ENCODE measurements at regions not wholly inside any gene's neighbourhood (a gene's known extent, or its start where the extent isn't known, plus 50 kb on each side); places are given as distances from the start of the nearest gene placed in this dataset.

GRCh38 chr6:144855812-144856531 lies 570.8 kb downstream of the UTRN start:
- no peak for DNase-seq (ENCODE audit: low read depth in 4 of 4, low spot score in 1 of 4)

- DNase-seq (ENCODE audit: low read depth in 4 of 4, low spot score in 1 of 4) = no peak
Measured at GRCh38 chr6:144856622-144857021, 571.5 kb downstream of the UTRN start.

DNA sequence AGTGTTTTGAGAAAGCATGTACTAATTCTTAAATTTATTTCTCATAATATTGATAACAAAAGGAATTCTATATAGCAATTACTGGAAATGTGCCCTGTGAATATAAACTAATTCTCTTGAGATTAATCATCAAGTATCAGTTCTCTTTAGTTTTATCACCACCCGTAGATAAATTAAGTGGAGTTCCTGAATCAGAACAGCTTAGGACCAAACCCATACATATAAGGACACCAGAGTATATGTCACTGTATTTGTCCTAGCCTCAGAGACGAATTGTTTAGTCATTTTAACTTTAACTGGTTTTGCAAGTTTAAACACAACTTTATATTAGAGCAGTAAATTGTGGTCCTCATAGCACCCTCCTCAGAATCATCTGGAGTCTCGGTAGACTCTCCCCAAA lies 572.0 kb downstream of the UTRN start:
- no peak for DNase-seq (ENCODE audit: low read depth in 4 of 4, low spot score in 1 of 4)

GRCh38 chr6:144862769-144863168 lies 577.6 kb downstream of the UTRN start:
- DNase-seq (ENCODE audit: low read depth in 4 of 4, low spot score in 1 of 4) = no peak

DNA sequence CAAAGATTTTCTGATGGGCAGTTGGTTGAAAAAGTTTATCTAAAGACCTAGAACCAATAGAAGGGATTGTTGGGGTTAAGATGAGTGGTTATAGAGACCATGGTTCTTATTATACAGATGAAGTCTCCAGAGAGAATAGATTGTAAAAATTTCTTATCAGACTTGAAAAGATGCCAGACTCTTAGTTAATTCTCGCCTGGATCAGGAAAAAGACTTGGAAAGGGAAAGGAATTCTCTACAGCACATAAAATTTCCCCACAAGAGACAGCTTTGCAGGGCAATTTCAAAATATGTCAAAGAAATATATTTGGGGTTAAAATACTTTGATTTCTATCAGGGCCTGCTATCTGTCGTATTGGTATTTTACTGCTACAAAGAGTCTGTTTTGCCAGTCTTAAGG lies 582.6 kb downstream of the UTRN start:
- DNase-seq (ENCODE audit: low read depth in 4 of 4, low spot score in 1 of 4) = no peak

DNA sequence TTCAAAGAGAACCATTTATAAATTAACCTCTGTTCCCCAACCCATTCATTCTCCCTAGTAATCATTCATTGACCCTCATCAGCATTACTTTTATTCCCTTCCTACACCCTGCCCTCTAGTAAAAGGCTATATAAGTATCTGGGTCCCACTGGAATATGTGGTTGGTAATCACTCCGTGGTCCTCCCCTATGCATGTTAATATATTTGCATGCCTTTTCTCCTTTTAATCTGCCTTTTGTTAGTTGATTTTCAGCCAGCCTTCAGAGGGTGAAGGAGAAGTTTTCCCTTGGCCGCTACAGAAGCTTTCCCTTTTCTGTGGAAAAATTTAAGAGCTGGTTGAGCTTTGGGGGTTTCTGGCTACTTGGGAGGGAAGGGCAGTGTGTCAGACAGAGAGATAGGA lies 585.6 kb downstream of the UTRN start:
- no peak for DNase-seq (ENCODE audit: low read depth in 4 of 4, low spot score in 1 of 4)

DNA sequence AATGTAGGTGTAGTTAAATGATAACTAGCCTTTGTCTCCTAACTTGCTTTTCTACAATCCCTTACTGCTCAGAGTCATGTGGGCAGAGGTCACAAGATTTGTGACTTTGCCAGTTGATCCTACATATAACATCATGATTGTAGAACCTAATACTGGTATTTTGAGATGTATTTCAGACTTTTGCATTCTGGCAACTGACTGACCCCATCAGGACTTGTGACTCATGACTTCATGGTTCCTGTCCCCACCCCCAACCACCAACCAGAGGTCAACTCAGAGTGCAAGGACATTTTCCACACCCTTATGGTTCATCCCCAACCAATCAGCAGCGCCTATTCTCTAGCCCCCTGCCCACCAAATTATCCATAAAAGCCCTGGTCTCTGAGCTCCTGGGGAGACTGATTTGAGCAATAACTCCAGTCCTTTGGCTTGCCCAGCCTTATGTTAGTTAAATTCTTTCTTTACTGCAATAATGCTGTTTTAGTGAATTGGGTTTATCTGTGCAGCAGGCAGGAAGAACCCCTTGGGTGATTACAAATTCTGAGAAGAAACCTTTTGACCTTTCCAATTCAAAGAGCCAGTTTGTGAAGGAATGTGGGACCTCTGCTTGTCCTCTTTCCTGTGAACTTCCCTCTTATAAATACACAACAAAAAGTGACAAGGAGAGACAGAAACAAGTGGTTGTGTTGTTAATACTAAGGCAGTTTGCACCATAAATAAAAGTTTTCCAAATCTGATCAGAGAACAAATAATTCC lies 588.7 kb downstream of the UTRN start:
- DNase-seq (ENCODE audit: low read depth in 4 of 4, low spot score in 1 of 4) = no peak

GRCh38 chr6:144876689-144877088 lies 591.6 kb downstream of the UTRN start:
- DNase-seq (ENCODE audit: low read depth in 4 of 4, low spot score in 1 of 4) = no peak

- DNase-seq (ENCODE audit: low read depth in 4 of 4, low spot score in 1 of 4) = no peak
Measured at GRCh38 chr6:144877118-144877517, 592.0 kb downstream of the UTRN start.

DNA sequence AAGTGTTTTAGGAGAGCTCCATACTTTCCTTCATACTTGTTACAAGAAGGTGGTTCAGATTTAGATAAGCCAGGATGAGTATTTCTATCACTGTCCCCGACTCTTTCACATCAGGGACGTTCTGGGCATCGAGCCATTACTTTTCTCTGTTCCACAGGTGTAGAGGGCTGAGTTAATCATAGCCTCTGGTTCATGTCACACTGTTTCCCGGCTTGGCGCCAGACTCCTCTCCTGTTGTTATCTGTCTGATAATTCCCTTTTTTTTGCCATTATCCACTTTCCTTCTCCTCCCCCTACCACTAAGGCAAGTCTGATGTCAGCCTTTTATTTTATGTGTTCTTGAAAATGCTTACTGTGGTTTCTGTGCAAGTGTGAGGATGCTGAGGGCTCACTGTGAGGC lies 593.4 kb downstream of the UTRN start:
- no peak for DNase-seq (ENCODE audit: low read depth in 4 of 4, low spot score in 1 of 4)

GRCh38 chr6:144879436-144879835 lies 594.3 kb downstream of the UTRN start:
- no peak for DNase-seq (ENCODE audit: low read depth in 4 of 4, low spot score in 1 of 4)

GRCh38 chr6:144882425-144882824 lies 597.3 kb downstream of the UTRN start:
- DNase-seq (ENCODE audit: low read depth in 4 of 4, low spot score in 1 of 4) = no peak

DNA sequence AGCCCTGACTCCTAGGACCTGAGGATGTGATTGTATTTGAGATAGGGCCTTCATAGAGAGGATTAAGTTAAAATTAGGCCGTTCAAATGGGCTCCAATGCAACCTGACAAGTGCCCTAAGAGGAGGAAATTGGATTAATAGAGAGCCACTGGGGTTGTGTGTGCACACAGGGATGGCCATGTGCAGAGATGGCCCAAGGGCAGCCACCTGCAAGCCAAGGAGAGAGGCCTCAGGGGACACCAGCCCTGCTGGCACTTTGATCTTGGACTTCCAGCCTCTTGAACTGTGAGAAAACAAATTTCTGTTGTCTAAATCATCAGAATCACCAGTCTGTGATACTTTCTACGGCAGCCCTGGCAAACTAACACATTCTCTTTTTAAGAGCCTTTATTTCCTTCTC lies 598.8 kb downstream of the UTRN start:
- no peak for DNase-seq (ENCODE audit: low read depth in 4 of 4, low spot score in 1 of 4)

- DNase-seq (ENCODE audit: low read depth in 4 of 4, low spot score in 1 of 4) = no peak
Measured at GRCh38 chr6:144885817-144886216, 600.7 kb downstream of the UTRN start.

GRCh38 chr6:144886682-144887081 lies 601.5 kb downstream of the UTRN start:
- DNase-seq (ENCODE audit: low read depth in 4 of 4, low spot score in 1 of 4) = no peak

DNA sequence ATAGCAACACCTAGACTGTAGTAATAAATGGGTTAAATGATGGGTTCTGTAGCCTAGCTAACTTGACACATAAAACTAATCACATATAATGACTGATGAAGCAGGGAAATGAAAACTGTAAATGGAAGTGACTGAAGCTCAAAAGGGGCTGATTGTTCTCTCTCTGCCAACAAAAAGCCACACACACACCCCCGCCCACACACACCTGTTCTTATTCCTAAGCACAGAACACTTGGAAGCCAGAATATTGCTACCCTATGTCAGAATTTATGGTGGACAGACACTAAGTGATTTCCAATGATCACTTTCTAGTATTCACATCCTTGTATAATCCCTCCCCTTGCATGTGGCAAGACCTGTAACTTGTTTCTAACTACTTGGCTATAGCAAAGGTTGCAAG lies 603.5 kb downstream of the UTRN start:
- DNase-seq (ENCODE audit: low read depth in 4 of 4, low spot score in 1 of 4) = no peak

DNA sequence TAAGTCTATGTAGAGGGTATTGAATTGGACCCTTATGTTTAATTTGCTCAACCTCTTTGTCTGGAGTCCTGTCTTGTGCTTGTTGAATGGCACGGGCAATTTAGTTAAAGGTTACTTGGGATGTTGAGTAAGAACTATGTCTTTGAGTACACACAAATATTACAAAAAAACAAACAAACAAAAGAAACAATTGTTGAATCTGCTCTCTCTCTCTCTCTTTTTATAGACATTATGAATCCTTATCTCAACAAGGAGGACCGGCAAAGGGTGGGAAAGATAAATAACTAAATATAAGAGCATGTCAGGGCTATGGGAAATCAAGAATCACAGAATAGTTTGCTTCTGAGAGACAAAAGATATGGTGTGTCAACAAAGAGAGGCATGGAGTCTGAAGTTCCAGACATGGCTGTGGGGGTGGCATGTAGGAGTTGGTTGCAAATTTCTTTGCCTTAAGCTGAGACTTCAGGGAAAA lies 608.6 kb downstream of the UTRN start:
- no peak for DNase-seq (ENCODE audit: low read depth in 4 of 4, low spot score in 1 of 4)

DNA sequence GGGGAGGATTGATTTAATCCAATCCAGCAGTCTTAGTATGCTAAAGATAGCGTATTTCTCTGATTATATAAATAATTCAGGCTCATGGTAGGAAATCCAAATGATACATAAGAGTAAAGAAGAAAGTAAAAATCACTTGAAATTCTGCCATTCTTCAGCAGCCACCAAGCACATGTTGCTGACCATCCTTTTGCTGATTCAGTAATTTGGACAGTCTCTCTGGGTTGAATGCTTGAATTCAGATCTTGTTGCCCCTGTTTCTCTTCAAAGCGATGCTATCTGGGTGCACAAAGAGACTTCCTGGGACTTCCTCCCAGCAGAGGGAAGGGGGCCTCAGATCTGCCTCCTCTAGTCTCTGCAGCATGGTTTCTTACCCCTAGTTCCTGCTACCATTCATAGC lies 609.1 kb downstream of the UTRN start:
- no peak for DNase-seq (ENCODE audit: low read depth in 4 of 4, low spot score in 1 of 4)

GRCh38 chr6:144895313-144896278 lies 610.5 kb downstream of the UTRN start:
- DNase-seq (ENCODE audit: low read depth in 4 of 4, low spot score in 1 of 4) = no peak

GRCh38 chr6:144896289-144896688 lies 611.2 kb downstream of the UTRN start:
- DNase-seq (ENCODE audit: low read depth in 4 of 4, low spot score in 1 of 4) = no peak

DNA sequence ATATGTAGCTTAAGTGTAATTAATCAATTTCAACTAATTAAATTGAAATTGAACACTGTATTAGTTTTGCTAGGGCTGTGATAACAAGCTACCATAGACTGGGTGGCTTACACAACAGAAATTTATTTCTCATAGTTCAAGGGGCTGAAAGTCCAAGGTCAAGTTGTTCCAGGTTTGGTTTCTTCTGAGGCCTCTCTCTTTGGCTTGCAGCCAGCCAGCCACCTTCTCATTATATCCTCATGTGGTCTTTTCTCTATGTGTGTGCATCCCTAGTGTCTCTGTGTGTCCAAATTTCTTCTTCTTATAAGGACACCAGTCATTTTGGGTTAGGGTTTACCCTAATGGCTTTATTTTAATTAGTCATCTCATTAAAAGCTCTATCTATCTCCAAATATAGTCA lies 611.7 kb downstream of the UTRN start:
- DNase-seq (ENCODE audit: low read depth in 4 of 4, low spot score in 1 of 4) = no peak

All from stimulated activated CD4-positive, alpha-beta T cell treated with anti-CD3 and anti-CD28 coated beads, Interleukin-1b, Interleukin-23, amount 100 ng/mL, for 24 hours (primary cell).